ENCODE measurements at regions not wholly inside any gene's neighbourhood (a gene's known extent, or its start where the extent isn't known, plus 50 kb on each side); places are given as distances from the start of the nearest gene placed in this dataset.

DNA sequence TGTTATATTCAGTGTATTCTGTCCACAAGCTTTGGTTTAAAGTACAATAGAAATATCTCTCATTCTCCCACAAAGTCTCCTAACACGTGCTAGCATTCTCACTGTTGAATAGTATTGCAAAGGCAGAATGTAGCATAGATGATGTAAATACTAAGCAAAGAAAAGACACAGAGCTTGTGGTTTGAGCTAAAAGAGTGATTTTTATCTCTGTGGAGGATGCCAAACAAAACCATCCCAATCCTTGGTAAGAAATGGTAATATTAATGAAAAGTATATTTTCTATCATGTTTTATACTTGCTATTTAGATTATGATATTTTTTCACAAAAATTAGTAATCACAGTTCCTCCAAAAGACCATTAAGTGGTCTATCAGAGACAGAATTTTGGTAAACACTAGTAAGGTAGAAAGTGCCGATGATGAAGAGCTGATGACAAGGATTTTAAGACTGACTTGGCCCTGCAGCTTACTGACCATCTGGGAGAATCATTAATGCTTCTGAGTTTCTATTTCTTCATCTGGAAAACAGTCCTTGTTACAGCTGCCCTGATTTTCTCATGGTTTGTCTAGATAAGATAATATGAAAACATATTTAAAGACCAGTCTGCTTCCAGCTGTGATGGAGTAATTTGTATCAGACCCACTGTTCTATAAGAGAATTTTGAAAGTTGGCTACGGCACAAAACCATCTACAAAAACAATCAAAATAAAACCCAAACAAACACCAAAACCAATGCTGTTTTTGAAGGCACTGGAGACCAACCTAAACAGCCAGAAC is 510.2 kb downstream of the SPATA31D1 start:
- Histone ChIP-seq H3K36me3 (ENCODE audit: control insufficient read depth in 1 of 2, insufficient read depth in 2 of 2, low read length in 2 of 2) (no peaks in the 10 kb centered on the region), H3K9ac (ENCODE audit: low read length) (no peak overlapping the region), H3K9me2 (ENCODE audit: insufficient read depth) (no peaks in the 10 kb centered on the region), H3K27me3 (ENCODE audit: insufficient read depth, low read length) (no peaks in the 10 kb centered on the region), H3K79me2 (ENCODE audit: insufficient read depth, low read length) (no peaks in the 10 kb centered on the region), H2AFZ (ENCODE audit: low read depth, low read length, poor library complexity, severe bottlenecking) (no peak overlapping the region), H4K20me1 (ENCODE audit: insufficient read depth) (no peaks in the 10 kb centered on the region), H3K4me2 (ENCODE audit: low read length) (no peak overlapping the region), H3K27ac (ENCODE audit: low read depth, low read length) (no peak overlapping the region), H3K4me3 (replicated peaks in 1 of 2; ENCODE audit: low read depth in 1 of 2, low read length in 2 of 2) (no peak overlapping the region), H3K4me1 (ENCODE audit: control insufficient read depth in 1 of 2, insufficient read depth in 2 of 2, low read length in 2 of 2) (no peaks in the 10 kb centered on the region), H3K9me3 (ENCODE audit: control insufficient read depth in 1 of 2, insufficient read depth in 1 of 2, low read depth in 1 of 2, low read length in 2 of 2) (no peaks in the 10 kb centered on the region; a peak in 2 of 4 replicates)
- ATAC-seq, result no peak
- ChIA-PET RAD21 (ENCODE audit: low non-redundant PET in 1 of 2, low total read pairs in 2 of 2, uncharacterized antibody in 2 of 2, unreplicated experiment in 2 of 2) (no interaction called here), POLR2A (no interaction called here), CTCF (no interaction called here)
- TF ChIP-seq, protein P1, sequence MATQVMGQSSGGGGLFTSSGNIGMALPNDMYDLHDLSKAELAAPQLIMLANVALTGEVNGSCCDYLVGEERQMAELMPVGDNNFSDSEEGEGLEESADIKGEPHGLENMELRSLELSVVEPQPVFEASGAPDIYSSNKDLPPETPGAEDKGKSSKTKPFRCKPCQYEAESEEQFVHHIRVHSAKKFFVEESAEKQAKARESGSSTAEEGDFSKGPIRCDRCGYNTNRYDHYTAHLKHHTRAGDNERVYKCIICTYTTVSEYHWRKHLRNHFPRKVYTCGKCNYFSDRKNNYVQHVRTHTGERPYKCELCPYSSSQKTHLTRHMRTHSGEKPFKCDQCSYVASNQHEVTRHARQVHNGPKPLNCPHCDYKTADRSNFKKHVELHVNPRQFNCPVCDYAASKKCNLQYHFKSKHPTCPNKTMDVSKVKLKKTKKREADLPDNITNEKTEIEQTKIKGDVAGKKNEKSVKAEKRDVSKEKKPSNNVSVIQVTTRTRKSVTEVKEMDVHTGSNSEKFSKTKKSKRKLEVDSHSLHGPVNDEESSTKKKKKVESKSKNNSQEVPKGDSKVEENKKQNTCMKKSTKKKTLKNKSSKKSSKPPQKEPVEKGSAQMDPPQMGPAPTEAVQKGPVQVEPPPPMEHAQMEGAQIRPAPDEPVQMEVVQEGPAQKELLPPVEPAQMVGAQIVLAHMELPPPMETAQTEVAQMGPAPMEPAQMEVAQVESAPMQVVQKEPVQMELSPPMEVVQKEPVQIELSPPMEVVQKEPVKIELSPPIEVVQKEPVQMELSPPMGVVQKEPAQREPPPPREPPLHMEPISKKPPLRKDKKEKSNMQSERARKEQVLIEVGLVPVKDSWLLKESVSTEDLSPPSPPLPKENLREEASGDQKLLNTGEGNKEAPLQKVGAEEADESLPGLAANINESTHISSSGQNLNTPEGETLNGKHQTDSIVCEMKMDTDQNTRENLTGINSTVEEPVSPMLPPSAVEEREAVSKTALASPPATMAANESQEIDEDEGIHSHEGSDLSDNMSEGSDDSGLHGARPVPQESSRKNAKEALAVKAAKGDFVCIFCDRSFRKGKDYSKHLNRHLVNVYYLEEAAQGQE (IDR thresholded peaks at IDR 0.05; ENCODE audit: low read depth), result no peak
- TF ChIP-seq JUND (IDR thresholded peaks at IDR 0.05) (no peak), RAD21 (IDR thresholded peaks at IDR 0.05; ENCODE audit: low read depth) (no peak), FOSL1 (IDR thresholded peaks at IDR 0.05; ENCODE audit: low read depth) (no peak), EGR1 (IDR thresholded peaks at IDR 0.05; ENCODE audit: low read depth) (no peak), YY1 (IDR thresholded peaks at IDR 0.05; ENCODE audit: extremely low read depth, insufficient replicate concordance, low read depth, low read length) (no peak), ZFX (IDR thresholded peaks at IDR 0.05) (no peak), ELF1 (IDR thresholded peaks at IDR 0.05; ENCODE audit: borderline replicate concordance, low read depth) (no peak), POLR2A (IDR thresholded peaks at IDR 0.05; ENCODE audit: borderline replicate concordance, extremely low read depth, insufficient read depth, insufficient read length) (no peak), TCF7L2 (IDR thresholded peaks at IDR 0.05; ENCODE audit: borderline replicate concordance, extremely low read depth, insufficient read depth, insufficient read length) (no peak), SP1 (IDR thresholded peaks at IDR 0.05; ENCODE audit: low read depth) (no peak), CBX3 (IDR thresholded peaks at IDR 0.05; ENCODE audit: low read depth) (no peak)
- TF ChIP-seq, protein P2, sequence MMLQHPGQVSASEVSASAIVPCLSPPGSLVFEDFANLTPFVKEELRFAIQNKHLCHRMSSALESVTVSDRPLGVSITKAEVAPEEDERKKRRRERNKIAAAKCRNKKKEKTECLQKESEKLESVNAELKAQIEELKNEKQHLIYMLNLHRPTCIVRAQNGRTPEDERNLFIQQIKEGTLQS (IDR thresholded peaks at IDR 0.05), result no peak
- BruUV-seq (replicated peaks), result no TSS peak
- intact Hi-C loops (cut with micrococcal nuclease), result no loop called here
- DNase-seq (ENCODE audit: low read depth, low spot score), result no peak
